Tibial nerve (tissue), 4 donors: ENCODE measurements at regions not wholly inside any gene's neighbourhood (a gene's known extent, or its start where the extent isn't known, plus 50 kb on each side); places are given as distances from the start of the nearest gene placed in this dataset.

ENCODE experiments used
- DNase-seq, 2 donors: peaks; one replicate each; pipeline ENCODE4 v3.0.0-alpha.2; 2019; ENCODE audit warnings: low spot score in 2 of 2
- H3K27ac ChIP-seq, 4 donors: fragments of 200-600 bp; sonication (generic) in 3 of 4; one replicate each; pipeline ENCODE4 v1.5.1; 2017 to 2019; ENCODE audit warnings: mild to moderate bottlenecking in 1 of 4
- H3K27me3 ChIP-seq, 2 donors: fragments of 200-600 bp; sonication (generic) in 1 of 2; one replicate each; pipeline versions ENCODE4 v1.5.1 to v1.6.0; 2017 to 2019
- H3K36me3 ChIP-seq, 3 donors: fragments of 200-600 bp; sonication (generic); one replicate each; pipeline ENCODE4 v1.5.1; 2018 to 2019
- H3K4me1 ChIP-seq, 4 donors: fragments of 200-600 bp; sonication (generic) in 3 of 4; one replicate each; pipeline ENCODE4 v1.5.1; 2017 to 2019
- H3K4me3 ChIP-seq, 4 donors: fragments of 200-600 bp; sonication (generic) in 3 of 4; one replicate each; pipeline ENCODE4 v1.5.1; 2017 to 2019; ENCODE audit warnings: mild to moderate bottlenecking in 1 of 4, moderate library complexity in 1 of 4
- H3K9me3 ChIP-seq, 4 donors: fragments of 200-600 bp; sonication (generic) in 3 of 4; one replicate each; pipeline ENCODE4 v1.5.1; 2017 to 2019
- CTCF ChIP-seq, 5 experiments: fragments of 200-600 bp in 3 of 5; fragments of 450-650 bp in 2 of 5; sonication (generic) in 3 of 5; IDR thresholded peaks; one replicate each; pipeline ENCODE4 v1.5.1; 2016 to 2019; ENCODE audit warnings: antibody characterized with exemption in 5 of 5, mild to moderate bottlenecking in 3 of 5, moderate library complexity in 2 of 5
- EP300 ChIP-seq, 2 donors: sonication (generic); formaldehyde crosslinking; IDR thresholded peaks; one replicate each; pipeline ENCODE4 v1.6.1; 2017; ENCODE audit warnings: antibody characterized with exemption in 2 of 2, mild to moderate bottlenecking in 1 of 2
- POLR2A ChIP-seq, 2 donors: fragments of 450-650 bp; IDR thresholded peaks; one replicate each; pipeline ENCODE4 v1.6.1; 2017; ENCODE audit warnings: antibody characterized with exemption in 2 of 2, mild to moderate bottlenecking in 2 of 2, moderate library complexity in 2 of 2
- WGBS, 2 donors: methylation state at CpG; one replicate each; pipeline ENCODE4 v1.1.5; 2018; 5-methylcytosine and 5-hydroxymethylcytosine counted together

DNA sequence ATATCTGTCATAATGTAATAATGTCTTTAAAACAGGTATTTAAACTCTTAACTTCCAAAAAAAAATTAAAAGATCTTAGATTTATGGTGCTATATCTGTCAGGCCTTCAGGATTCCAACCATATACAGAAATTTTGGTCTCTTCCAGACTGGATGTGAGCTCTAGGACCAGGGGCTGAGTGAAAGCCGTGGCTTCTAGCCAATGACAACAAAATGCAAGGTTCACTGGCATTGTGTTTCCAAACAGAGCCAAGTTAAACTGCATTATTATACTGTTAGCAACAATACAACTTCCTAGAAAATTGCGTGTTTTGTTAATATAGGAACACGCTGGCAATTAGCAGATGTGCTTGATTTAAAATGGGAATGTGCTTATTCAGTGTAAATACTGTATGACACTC is 809.8 kb upstream of the SOX11 start:
- Histone ChIP-seq H3K4me1 (no peaks in the 10 kb centered on the region), H3K27ac (no peak overlapping the region), H3K9me3 (peaks cover 0 to 12% (median 0%) of the 10 kb centered on the region in 4 donors), H3K27me3 (no peaks in the 10 kb centered on the region), H3K4me3 (no peak overlapping the region), H3K36me3 (no peaks in the 10 kb centered on the region)
- WGBS, 2 donors, result 46 to 60% methylated on average over 3 of the region's 3 CpGs
- DNase-seq, result no peak
- no peak for TF ChIP-seq EP300 (IDR thresholded peaks at IDR 0.05)
- TF ChIP-seq CTCF (IDR thresholded peaks at IDR 0.05), result no peak
- no peak for TF ChIP-seq POLR2A (IDR thresholded peaks at IDR 0.05)

DNA sequence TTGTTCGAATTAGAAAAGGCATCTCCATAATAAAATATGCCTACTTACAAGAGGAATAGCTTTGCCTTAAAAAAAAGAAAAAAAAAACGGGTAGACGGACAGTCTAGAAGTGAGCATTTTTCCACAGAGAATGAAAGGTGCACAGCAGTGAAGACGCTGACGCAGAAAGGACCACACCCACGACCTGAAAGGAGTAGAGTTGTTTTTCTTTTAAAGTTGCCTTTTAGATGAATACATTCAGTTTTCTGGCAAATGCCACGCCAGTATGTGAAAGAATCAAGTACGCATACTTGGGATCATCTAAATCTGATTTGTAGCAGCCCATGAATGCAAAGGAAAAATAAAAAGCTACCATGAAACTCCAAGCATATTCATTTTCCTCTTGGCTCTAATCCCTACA is 809.2 kb upstream of the SOX11 start:
- Histone ChIP-seq H3K36me3 (no peaks in the 10 kb centered on the region), H3K27me3 (no peaks in the 10 kb centered on the region), H3K4me1 (no peaks in the 10 kb centered on the region), H3K27ac (no peak overlapping the region), H3K4me3 (no peak overlapping the region), H3K9me3 (peaks cover 0 to 12% (median 0%) of the 10 kb centered on the region in 4 donors)
- 70 to 82% methylated on average over 8 of the region's 8 CpGs for WGBS, 2 donors
- TF ChIP-seq CTCF (IDR thresholded peaks at IDR 0.05) (no peak), POLR2A (IDR thresholded peaks at IDR 0.05) (no peak), EP300 (IDR thresholded peaks at IDR 0.05) (no peak)
- no peak for DNase-seq

- DNase-seq, result no peak
- Histone ChIP-seq H3K27me3 (no peaks in the 10 kb centered on the region), H3K36me3 (no peaks in the 10 kb centered on the region), H3K27ac (no peak overlapping the region), H3K4me3 (no peak overlapping the region), H3K9me3 (peaks cover 0 to 12% (median 0%) of the 10 kb centered on the region in 4 donors), H3K4me1 (no peaks in the 10 kb centered on the region)
- TF ChIP-seq CTCF (IDR thresholded peaks at IDR 0.05) (no peak), POLR2A (IDR thresholded peaks at IDR 0.05) (no peak), EP300 (IDR thresholded peaks at IDR 0.05) (no peak)
- WGBS, 2 donors, result 89 to 94% methylated on average over 16 to 17 of the region's 17 CpGs
Observed at GRCh38 chr2:4883375-4883774, 808.8 kb upstream of the SOX11 start.

- no peak for TF ChIP-seq CTCF (IDR thresholded peaks at IDR 0.05)
- TF ChIP-seq EP300 (IDR thresholded peaks at IDR 0.05), result no peak
- TF ChIP-seq POLR2A (IDR thresholded peaks at IDR 0.05), result no peak
- DNase-seq, result no peak
- WGBS, 2 donors, result 99 to 100% methylated on average over 6 to 11 of the region's 25 CpGs
Observed at GRCh38 chr2:4884117-4884571, 808.0 kb upstream of the SOX11 start.

DNA sequence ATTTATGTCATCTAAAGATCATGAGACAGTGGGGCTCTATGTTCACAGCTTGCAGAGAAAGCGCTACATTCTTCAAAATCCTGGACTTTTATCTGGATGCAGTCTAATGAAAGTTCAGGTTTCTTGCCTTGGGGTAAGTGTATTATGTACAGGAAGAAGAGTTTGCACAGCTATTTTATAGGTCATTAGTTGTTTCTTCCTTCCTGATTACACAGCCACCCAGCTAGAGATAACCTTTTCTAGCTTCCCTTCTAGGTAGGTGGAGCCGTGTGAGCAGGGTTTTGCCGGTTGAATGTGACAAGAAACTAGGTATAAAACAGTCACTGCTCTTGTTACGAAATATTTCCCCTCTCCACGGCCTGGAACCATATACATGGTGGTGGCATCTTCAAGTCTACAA is 800.8 kb upstream of the SOX11 start:
- no peaks in the 10 kb centered on the region for H3K36me3 ChIP-seq
- H3K27ac ChIP-seq, result no peak overlapping the region
- TF ChIP-seq EP300 (IDR thresholded peaks at IDR 0.05), result no peak
- TF ChIP-seq CTCF (IDR thresholded peaks at IDR 0.05), result no peak
- no peak for TF ChIP-seq POLR2A (IDR thresholded peaks at IDR 0.05)
- DNase-seq, result no peak
- no peak overlapping the region for H3K4me3 ChIP-seq
- no peaks in the 10 kb centered on the region for H3K27me3 ChIP-seq
- WGBS, 2 donors, result 73 to 87% methylated on average over 5 of the region's 5 CpGs
- H3K9me3 ChIP-seq, result no peaks in the 10 kb centered on the region
- H3K4me1 ChIP-seq, result no peaks in the 10 kb centered on the region

More at GRCh38 chr2:4884117-4884571, 808.0 kb upstream of the SOX11 start:
- Histone ChIP-seq H3K27me3 (no peaks in the 10 kb centered on the region), H3K4me1 (no peaks in the 10 kb centered on the region), H3K27ac (no peak overlapping the region), H3K9me3 (peaks cover 0 to 12% (median 0%) of the 10 kb centered on the region in 4 donors), H3K36me3 (no peaks in the 10 kb centered on the region), H3K4me3 (no peak overlapping the region)
